Stimulated activated CD4-positive, alpha-beta T cell treated with anti-CD3 and anti-CD28 coated beads, Interleukin-4, amount 100 ng/mL, for 24 hours (primary cell): ENCODE measurements at regions not wholly inside any gene's neighbourhood (a gene's known extent, or its start where the extent isn't known, plus 50 kb on each side); places are given as distances from the start of the nearest gene placed in this dataset.
"Not testable (repeated sequence)": the region's sequence is repeated elsewhere in the genome, so short reads cannot be mapped to it uniquely, and the experiment has no call there.

Source experiments
- DNase-seq: peaks from one replicate; pipeline ENCODE4 v3.0.0-alpha.2; 2020

GRCh38 chr13:57784633-57785032, 153.1 kb downstream of the PCDH17 start:
- DNase-seq: no peak

- DNase-seq: no peak
Measured at GRCh38 chr13:57787058-57787791, 155.7 kb downstream of the PCDH17 start.

GRCh38 chr13:57799624-57800023, 168.1 kb downstream of the PCDH17 start:
- no peak for DNase-seq

- no peak for DNase-seq
Measured at GRCh38 chr13:57813651-57814050, 182.1 kb downstream of the PCDH17 start.

GRCh38 chr13:57815600-57815999, 184.1 kb downstream of the PCDH17 start:
- no peak for DNase-seq

GRCh38 chr13:57820924-57821323, 189.4 kb downstream of the PCDH17 start:
- no peak for DNase-seq

- DNase-seq: no peak
Measured at GRCh38 chr13:57823704-57824103, 192.2 kb downstream of the PCDH17 start.

- no peak for DNase-seq
Measured at GRCh38 chr13:57824121-57824520, 192.6 kb downstream of the PCDH17 start.

GRCh38 chr13:57825066-57825465, 193.5 kb downstream of the PCDH17 start:
- DNase-seq: no peak

- DNase-seq: no peak
Measured at GRCh38 chr13:57829496-57829895, 198.0 kb downstream of the PCDH17 start.

GRCh38 chr13:57832187-57832586, 200.6 kb downstream of the PCDH17 start:
- no peak for DNase-seq

- DNase-seq: no peak
Measured at GRCh38 chr13:57837801-57838200, 206.3 kb downstream of the PCDH17 start.

GRCh38 chr13:57843521-57843920, 212.0 kb downstream of the PCDH17 start:
- no peak for DNase-seq

- no peak for DNase-seq
Measured at GRCh38 chr13:57846600-57847173, 215.1 kb downstream of the PCDH17 start.

GRCh38 chr13:57857945-57858344, 226.4 kb downstream of the PCDH17 start:
- DNase-seq: no peak

GRCh38 chr13:57858376-57858775, 226.8 kb downstream of the PCDH17 start:
- no peak for DNase-seq

- DNase-seq: no peak
Measured at GRCh38 chr13:57862879-57863278, 231.3 kb downstream of the PCDH17 start.

- no peak for DNase-seq
Measured at GRCh38 chr13:57865600-57866294, 234.2 kb downstream of the PCDH17 start.

GRCh38 chr13:57874530-57874929, 243.0 kb downstream of the PCDH17 start:
- DNase-seq: no peak

GRCh38 chr13:57877601-57878000, 246.1 kb downstream of the PCDH17 start:
- DNase-seq: no peak

- DNase-seq: no peak
Measured at GRCh38 chr13:57878291-57878690, 246.7 kb downstream of the PCDH17 start.

GRCh38 chr13:57897225-57897624, 265.7 kb downstream of the PCDH17 start:
- no peak for DNase-seq

- DNase-seq: no peak
Measured at GRCh38 chr13:57899096-57899495, 267.6 kb downstream of the PCDH17 start.

- not testable (repeated sequence) for DNase-seq
Measured at GRCh38 chr13:57909833-57910232, 278.3 kb downstream of the PCDH17 start.
